Activated CD8-positive, alpha-beta T cell treated with anti-CD3 and anti-CD28 coated beads for 36 hours (primary cell): ENCODE measurements at regions not wholly inside any gene's neighbourhood (a gene's known extent, or its start where the extent isn't known, plus 50 kb on each side); places are given as distances from the start of the nearest gene placed in this dataset.
"Not testable (repeated sequence)": the region's sequence is repeated elsewhere in the genome, so short reads cannot be mapped to it uniquely, and the experiment has no call there.

Experiments used
- ATAC-seq: fragments of 200-7000 bp; cut with Tn5 transposase; one replicate; pipeline ENCODE4 v1.10.0; 2021; ENCODE audit warnings: mild to moderate bottlenecking, moderate library complexity
- CTCF ChIA-PET: fragments of 350-600 bp; sonication (Branson Sonifier 250); formaldehyde crosslinking; loops from one replicate; lab custom pipeline; 2021; ENCODE audit warnings: antibody characterized with exemption; lab: Charles Lee
- POLR2A ChIA-PET: fragments of 350-600 bp; sonication (Branson Sonifier 250); formaldehyde crosslinking; loops from one replicate; lab custom pipeline; 2021; ENCODE audit warnings: antibody characterized with exemption; lab: Charles Lee
- DNase-seq: peaks from one replicate; pipeline ENCODE4 v3.0.0-alpha.2; 2020
- H3K27ac Mint-ChIP-seq: one replicate; pipeline ENCODE4 v1.8.0; 2021; ENCODE audit warnings: mild to moderate bottlenecking, mixed read lengths
- H3K27me3 Mint-ChIP-seq: one replicate; pipeline ENCODE4 v1.8.0; 2021; ENCODE audit warnings: mixed read lengths
- H3K36me3 Mint-ChIP-seq: one replicate; pipeline ENCODE4 v1.8.0; 2021; ENCODE audit warnings: low read depth, mixed read lengths
- H3K4me1 Mint-ChIP-seq: one replicate; pipeline ENCODE4 v1.8.0; 2021; ENCODE audit warnings: low read depth, mixed read lengths
- H3K4me3 Mint-ChIP-seq: one replicate; pipeline ENCODE4 v1.8.0; 2021; ENCODE audit warnings: mild to moderate bottlenecking, moderate library complexity, mixed read lengths
- H3K9me3 Mint-ChIP-seq: one replicate; pipeline ENCODE4 v1.8.0; 2021; ENCODE audit warnings: mixed read lengths
- CTCF ChIP-seq: fragments of 200-600 bp; IDR thresholded peaks from one replicate; pipeline ENCODE4 v1.8.0; 2022; ENCODE audit warnings: antibody characterized with exemption, mild to moderate bottlenecking
- intact Hi-C: fragments of 100-400 bp; cut with micrococcal nuclease; formaldehyde crosslinking; loops from one replicate; pipeline ENCODE4 v1.10.0; 2022

- no peak for DNase-seq
- H3K27me3 Mint-ChIP-seq, result no peaks in the 10 kb centered on the region
- no peaks in the 10 kb centered on the region for H3K9me3 Mint-ChIP-seq
These were observed 314.0 kb downstream of the PTPRU start for GRCh38 chr1:29550119-29550841.

GRCh38 chr1:29549728-29550118 is 313.4 kb downstream of the PTPRU start:
- H3K36me3 Mint-ChIP-seq, POLR2A ChIA-PET, ATAC-seq, CTCF ChIA-PET, DNase-seq, H3K27me3 Mint-ChIP-seq, H3K4me1 Mint-ChIP-seq, H3K4me3 Mint-ChIP-seq, H3K9me3 Mint-ChIP-seq, intact Hi-C loops, H3K27ac Mint-ChIP-seq: not testable (repeated sequence)

More at GRCh38 chr1:29550119-29550841, 314.0 kb downstream of the PTPRU start:
- intact Hi-C loops, result no loop called here
- Mint-ChIP-seq H3K27ac (no peak overlapping the region), H3K4me1 (no peaks in the 10 kb centered on the region), H3K4me3 (no peak overlapping the region), H3K36me3 (no peaks in the 10 kb centered on the region)
- ChIA-PET CTCF (no interaction called here), POLR2A (no interaction called here)
- no peak for ATAC-seq
- TF ChIP-seq CTCF, result no peak

GRCh38 chr1:29549001-29549400 is 312.7 kb downstream of the PTPRU start:
- Mint-ChIP-seq H3K9me3 (no peaks in the 10 kb centered on the region), H3K4me1 (no peaks in the 10 kb centered on the region), H3K27ac (no peak overlapping the region), H3K27me3 (no peaks in the 10 kb centered on the region), H3K4me3 (no peak overlapping the region), H3K36me3 (no peaks in the 10 kb centered on the region)
- no peak for TF ChIP-seq CTCF
- ATAC-seq (no peak), DNase-seq (no peak)
- ChIA-PET CTCF (no interaction called here), POLR2A (no interaction called here)
- intact Hi-C loops, result no loop called here

GRCh38 chr1:29548091-29548490 is 311.8 kb downstream of the PTPRU start:
- CTCF ChIA-PET, result no interaction called here
- Mint-ChIP-seq H3K36me3 (no peaks in the 10 kb centered on the region), H3K4me3 (no peak overlapping the region), H3K27ac (no peak overlapping the region), H3K4me1 (no peaks in the 10 kb centered on the region), H3K9me3 (no peaks in the 10 kb centered on the region), H3K27me3 (no peaks in the 10 kb centered on the region)
- POLR2A ChIA-PET, result no interaction called here
- TF ChIP-seq CTCF, result no peak
- DNase-seq (no peak), ATAC-seq (no peak)
- intact Hi-C loops, result no loop called here

GRCh38 chr1:29547300-29547699 is 311.0 kb downstream of the PTPRU start:
- Mint-ChIP-seq H3K4me1 (no peaks in the 10 kb centered on the region), H3K36me3 (no peaks in the 10 kb centered on the region), H3K9me3 (no peaks in the 10 kb centered on the region), H3K27ac (no peak overlapping the region), H3K27me3 (no peaks in the 10 kb centered on the region), H3K4me3 (no peak overlapping the region)
- intact Hi-C loops, result no loop called here
- no peak for TF ChIP-seq CTCF
- ChIA-PET POLR2A (no interaction called here), CTCF (no interaction called here)
- DNase-seq, result no peak
- ATAC-seq, result no peak
